ENCODE measurements at regions not wholly inside any gene's neighbourhood (a gene's known extent, or its start where the extent isn't known, plus 50 kb on each side); places are given as distances from the start of the nearest gene placed in this dataset.
"Not testable (repeated sequence)": the region's sequence is repeated elsewhere in the genome, so short reads cannot be mapped to it uniquely, and the experiment has no call there.

DNA sequence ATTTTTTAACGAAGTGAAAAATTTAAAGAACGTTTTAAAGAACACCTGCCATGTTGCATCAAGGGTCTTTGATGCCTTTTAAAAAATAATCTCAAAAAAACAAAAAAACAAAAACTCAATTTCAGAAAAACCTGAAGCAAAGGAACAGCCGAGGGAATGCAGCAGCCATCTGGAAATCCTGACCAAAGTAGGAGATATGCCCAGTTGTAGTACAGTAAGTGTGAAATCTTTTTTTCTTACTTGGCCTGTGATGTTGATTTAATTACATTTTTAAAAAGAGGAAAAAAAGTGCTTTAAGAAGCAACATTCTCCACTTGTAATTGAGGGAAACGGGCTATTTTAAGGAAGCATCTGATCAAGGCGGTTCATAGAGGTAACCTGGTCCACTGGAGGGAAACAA is 213.7 kb upstream of the GAP43 start:
- intact Hi-C loops (cut with micrococcal nuclease): no loop called here
- H3K9me3 Mint-ChIP-seq: no peaks in the 10 kb centered on the region

DNA sequence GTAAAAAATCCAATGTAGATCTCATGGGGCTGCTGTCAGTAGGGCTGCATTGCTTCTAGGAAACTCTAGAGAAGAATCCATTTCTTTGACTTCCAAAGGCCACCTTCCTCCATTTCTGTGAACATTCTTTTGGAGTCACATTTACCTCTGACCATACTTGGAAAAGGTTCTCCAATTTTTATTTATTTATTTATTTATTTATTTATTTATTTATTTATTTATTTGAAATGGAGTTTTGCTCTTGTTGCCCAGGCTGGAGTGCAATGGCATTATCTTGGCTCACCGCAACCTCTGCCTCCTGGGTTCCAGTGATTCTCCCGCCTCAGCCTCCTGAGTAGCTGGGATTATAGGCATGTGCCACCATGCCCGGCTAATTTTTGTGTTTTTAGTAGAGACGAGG is 208.7 kb upstream of the GAP43 start:
- ATAC-seq; H3K4me1 Mint-ChIP-seq (ENCODE audit: low read depth); H3K27me3 Mint-ChIP-seq; H3K36me3 Mint-ChIP-seq (ENCODE audit: low read depth); DNase-seq; H3K9me3 Mint-ChIP-seq; CTCF ChIA-PET; intact Hi-C loops (cut with micrococcal nuclease); POLR2A ChIA-PET; H3K27ac Mint-ChIP-seq; H3K4me3 Mint-ChIP-seq: not testable (repeated sequence)

More for the DNA sequence above, 213.7 kb upstream of the GAP43 start:
- Mint-ChIP-seq H3K27me3 (no peaks in the 10 kb centered on the region), H3K27ac (no peak overlapping the region), H3K4me3 (no peak overlapping the region), H3K36me3 (ENCODE audit: low read depth) (no peaks in the 10 kb centered on the region), H3K4me1 (ENCODE audit: low read depth) (no peaks in the 10 kb centered on the region)
- TF ChIP-seq, protein P1, sequence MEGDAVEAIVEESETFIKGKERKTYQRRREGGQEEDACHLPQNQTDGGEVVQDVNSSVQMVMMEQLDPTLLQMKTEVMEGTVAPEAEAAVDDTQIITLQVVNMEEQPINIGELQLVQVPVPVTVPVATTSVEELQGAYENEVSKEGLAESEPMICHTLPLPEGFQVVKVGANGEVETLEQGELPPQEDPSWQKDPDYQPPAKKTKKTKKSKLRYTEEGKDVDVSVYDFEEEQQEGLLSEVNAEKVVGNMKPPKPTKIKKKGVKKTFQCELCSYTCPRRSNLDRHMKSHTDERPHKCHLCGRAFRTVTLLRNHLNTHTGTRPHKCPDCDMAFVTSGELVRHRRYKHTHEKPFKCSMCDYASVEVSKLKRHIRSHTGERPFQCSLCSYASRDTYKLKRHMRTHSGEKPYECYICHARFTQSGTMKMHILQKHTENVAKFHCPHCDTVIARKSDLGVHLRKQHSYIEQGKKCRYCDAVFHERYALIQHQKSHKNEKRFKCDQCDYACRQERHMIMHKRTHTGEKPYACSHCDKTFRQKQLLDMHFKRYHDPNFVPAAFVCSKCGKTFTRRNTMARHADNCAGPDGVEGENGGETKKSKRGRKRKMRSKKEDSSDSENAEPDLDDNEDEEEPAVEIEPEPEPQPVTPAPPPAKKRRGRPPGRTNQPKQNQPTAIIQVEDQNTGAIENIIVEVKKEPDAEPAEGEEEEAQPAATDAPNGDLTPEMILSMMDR (IDR thresholded peaks at IDR 0.05): no peak
- ChIA-PET POLR2A (no interaction called here), CTCF (no interaction called here)
- ATAC-seq (no peak), DNase-seq (no peak)

DNA sequence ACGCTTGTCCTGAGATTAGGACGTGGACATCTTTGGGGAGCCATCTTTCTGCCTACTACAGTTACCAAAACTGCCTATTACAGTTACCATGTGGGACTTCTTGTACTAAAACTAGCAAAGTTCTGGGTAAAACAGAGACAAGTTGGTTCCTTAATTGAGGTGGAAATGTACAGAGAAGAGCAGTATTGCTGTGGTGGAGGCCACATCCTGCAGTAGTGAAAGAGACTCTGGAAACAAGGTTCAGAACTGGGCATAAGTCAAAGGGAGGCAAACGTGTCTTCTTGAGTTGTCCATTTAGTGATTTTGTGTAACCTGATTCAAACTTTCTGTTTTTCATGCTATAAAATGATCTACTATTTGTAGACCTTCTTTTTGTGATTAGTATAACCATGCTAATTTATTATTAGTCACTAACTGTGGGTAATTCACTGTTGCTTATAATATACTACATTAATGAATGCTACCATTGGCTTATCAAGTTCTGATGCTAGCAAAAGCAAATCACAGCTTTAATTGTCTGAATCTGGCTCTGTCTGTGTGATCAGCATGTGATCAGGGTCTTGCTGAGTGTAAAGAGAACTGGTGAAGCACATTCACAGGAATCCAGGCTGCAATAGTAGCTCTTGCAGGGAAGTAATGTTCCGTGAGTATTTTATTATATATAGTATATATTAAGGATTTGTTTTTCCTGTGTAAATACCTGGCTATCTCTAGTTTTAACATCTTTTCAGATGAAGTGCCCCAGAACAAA is 207.9 kb upstream of the GAP43 start:
- Mint-ChIP-seq H3K27ac (no peak overlapping the region), H3K9me3 (no peaks in the 10 kb centered on the region), H3K27me3 (no peaks in the 10 kb centered on the region), H3K36me3 (ENCODE audit: low read depth) (no peaks in the 10 kb centered on the region), H3K4me3 (no peak overlapping the region), H3K4me1 (ENCODE audit: low read depth) (peaks cover 5% of the 10 kb centered on the region)
- intact Hi-C loops (cut with micrococcal nuclease): no loop called here
- ATAC-seq (no peak), DNase-seq (no peak)
- TF ChIP-seq, protein P1 (IDR thresholded peaks at IDR 0.05): no peak
- ChIA-PET POLR2A (no interaction called here), CTCF (no interaction called here)

DNA sequence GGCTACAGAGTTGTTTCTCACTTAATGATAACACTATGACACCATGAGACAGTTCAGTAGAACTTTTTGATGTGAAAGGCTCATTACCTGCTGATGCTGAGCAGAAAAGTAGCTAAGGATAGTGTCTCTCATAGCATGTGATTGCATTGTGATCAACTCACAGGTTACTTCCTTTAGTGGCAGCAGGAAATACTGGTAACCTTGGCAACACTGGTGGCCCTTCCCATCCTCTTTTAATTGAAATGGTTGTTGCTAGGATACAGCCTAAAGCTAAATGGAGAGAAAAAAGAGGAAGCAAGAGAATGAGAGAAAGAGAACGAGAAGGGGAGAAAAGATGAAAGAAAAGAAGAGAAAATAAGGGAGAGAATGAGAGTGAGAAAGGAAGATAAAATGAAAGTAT is 204.7 kb upstream of the GAP43 start:
- H3K36me3 Mint-ChIP-seq (ENCODE audit: low read depth): no peaks in the 10 kb centered on the region
- H3K4me1 Mint-ChIP-seq (ENCODE audit: low read depth): peaks cover 5% of the 10 kb centered on the region
- H3K27ac Mint-ChIP-seq: no peak overlapping the region
- H3K27me3 Mint-ChIP-seq: peaks cover 2% of the 10 kb centered on the region
- ChIA-PET CTCF (interaction anchor here (0.7 kb wide), 1 partner anchor 11 kb away, joined by 3 read pairs; no protein-coding TSS in a partner anchor), POLR2A (no interaction called here)
- TF ChIP-seq, protein P1 (IDR thresholded peaks at IDR 0.05): no peak
- intact Hi-C loops (cut with micrococcal nuclease): no loop called here
- ATAC-seq: no peak
- H3K4me3 Mint-ChIP-seq: no peak overlapping the region
- no peaks in the 10 kb centered on the region for H3K9me3 Mint-ChIP-seq
- no peak for DNase-seq

DNA sequence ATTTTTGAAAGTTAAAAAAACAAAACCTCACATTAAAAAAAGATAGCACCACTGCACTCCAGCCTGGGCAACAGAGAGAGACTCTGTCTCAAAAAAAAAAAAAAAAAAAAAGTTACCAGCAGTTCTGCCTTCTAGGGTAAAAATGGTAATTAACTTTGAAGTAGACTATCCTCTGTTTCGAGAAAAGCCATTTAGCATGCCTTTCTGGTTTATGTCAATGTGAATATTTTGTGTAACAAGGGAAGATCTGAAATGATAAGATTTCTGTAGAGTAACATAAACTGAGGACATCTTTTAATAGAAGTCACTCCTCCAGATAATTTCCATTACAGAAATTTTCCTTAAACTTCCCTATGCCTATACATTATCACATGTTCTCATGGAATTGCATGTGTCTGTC is 203.2 kb upstream of the GAP43 start:
- DNase-seq (no peak), ATAC-seq (no peak)
- intact Hi-C loops (cut with micrococcal nuclease): no loop called here
- peaks cover 2% of the 10 kb centered on the region for H3K27me3 Mint-ChIP-seq
- POLR2A ChIA-PET: no interaction called here
- TF ChIP-seq, protein P1 (IDR thresholded peaks at IDR 0.05): no peak
- no peaks in the 10 kb centered on the region for H3K9me3 Mint-ChIP-seq
- H3K4me1 Mint-ChIP-seq (ENCODE audit: low read depth): peaks cover 5% of the 10 kb centered on the region
- no peak overlapping the region for H3K4me3 Mint-ChIP-seq
- H3K27ac Mint-ChIP-seq: no peak overlapping the region
- CTCF ChIA-PET: no interaction called here
- no peaks in the 10 kb centered on the region for H3K36me3 Mint-ChIP-seq (ENCODE audit: low read depth)
